BJ (cell line): ENCODE measurements at regions not wholly inside any gene's neighbourhood (a gene's known extent, or its start where the extent isn't known, plus 50 kb on each side); places are given as distances from the start of the nearest gene placed in this dataset.

Source experiments
- CTCF ChIA-PET: fragments of 350-600 bp; formaldehyde crosslinking; extraction: SDS; loops from one replicate; lab custom pipeline; 2021; ENCODE audit warnings: antibody characterized with exemption, inconsistent platforms; lab: Yijun Ruan, JAX
- POLR2A ChIA-PET: fragments of 300-600 bp; sonication (Branson Sonifier 250); formaldehyde crosslinking; extraction: SDS; loops from one replicate; lab custom pipeline; 2021; ENCODE audit warnings: antibody characterized with exemption; lab: Charles Lee
- DNase-seq: peaks from one replicate; pipeline ENCODE4 v3.0.0-alpha.2; 2011; ENCODE audit warnings: low read depth
- H3K27me3 ChIP-seq: 2 replicates; pipeline ENCODE4 v1.6.0; 2011; ENCODE audit warnings: low read length; ENCODE audit not compliant: control insufficient read depth, insufficient read depth
- H3K36me3 ChIP-seq: 2 replicates; pipeline ENCODE4 v1.5.1; 2011; ENCODE audit warnings: low read length; ENCODE audit not compliant: control insufficient read depth, insufficient read depth
- H3K4me3 ChIP-seq: 2 replicates; pipeline ENCODE4 v1.5.1; 2011; ENCODE audit warnings: low read depth, mild to moderate bottlenecking, control low read depth, low read length
- TF ChIP-seq, protein P1 (sequence below): IDR thresholded peaks from 2 replicates; pipeline ENCODE4 v1.5.1; 2011; ENCODE audit warnings: low read depth, mild to moderate bottlenecking, control low read depth, inconsistent platforms, low read length, moderate library complexity; ENCODE audit not compliant: insufficient read depth

DNA sequence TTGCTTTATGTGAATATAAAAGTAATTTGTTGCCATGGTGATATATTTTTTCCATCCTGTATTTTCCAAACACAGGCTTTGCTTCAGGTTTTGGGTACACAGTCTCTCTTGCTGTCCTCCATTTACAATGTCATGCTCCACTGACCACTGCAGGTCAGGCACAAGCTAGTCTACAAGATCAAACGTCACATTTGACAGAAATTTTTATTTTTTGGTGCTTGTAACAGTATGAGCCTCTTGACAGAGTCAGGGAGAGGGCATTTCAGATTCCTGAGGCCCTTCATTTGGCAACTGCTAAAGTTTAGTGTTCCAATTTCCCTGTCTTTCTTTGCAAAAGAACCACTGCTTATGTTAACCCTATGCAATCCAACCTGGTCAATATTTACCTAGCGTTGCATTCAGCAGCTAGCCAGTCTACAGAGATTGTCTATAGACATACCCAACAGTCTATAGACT lies 175.0 kb downstream of the RFC3 start:
- POLR2A ChIA-PET, result interaction anchor here (0.7 kb wide), 1 partner anchor 17 kb away, joined by 7 read pairs; no protein-coding TSS in a partner anchor
- TF ChIP-seq, protein P1, sequence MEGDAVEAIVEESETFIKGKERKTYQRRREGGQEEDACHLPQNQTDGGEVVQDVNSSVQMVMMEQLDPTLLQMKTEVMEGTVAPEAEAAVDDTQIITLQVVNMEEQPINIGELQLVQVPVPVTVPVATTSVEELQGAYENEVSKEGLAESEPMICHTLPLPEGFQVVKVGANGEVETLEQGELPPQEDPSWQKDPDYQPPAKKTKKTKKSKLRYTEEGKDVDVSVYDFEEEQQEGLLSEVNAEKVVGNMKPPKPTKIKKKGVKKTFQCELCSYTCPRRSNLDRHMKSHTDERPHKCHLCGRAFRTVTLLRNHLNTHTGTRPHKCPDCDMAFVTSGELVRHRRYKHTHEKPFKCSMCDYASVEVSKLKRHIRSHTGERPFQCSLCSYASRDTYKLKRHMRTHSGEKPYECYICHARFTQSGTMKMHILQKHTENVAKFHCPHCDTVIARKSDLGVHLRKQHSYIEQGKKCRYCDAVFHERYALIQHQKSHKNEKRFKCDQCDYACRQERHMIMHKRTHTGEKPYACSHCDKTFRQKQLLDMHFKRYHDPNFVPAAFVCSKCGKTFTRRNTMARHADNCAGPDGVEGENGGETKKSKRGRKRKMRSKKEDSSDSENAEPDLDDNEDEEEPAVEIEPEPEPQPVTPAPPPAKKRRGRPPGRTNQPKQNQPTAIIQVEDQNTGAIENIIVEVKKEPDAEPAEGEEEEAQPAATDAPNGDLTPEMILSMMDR, result no peak
- Histone ChIP-seq H3K36me3 (no peaks in the 10 kb centered on the region), H3K27me3 (no peaks in the 10 kb centered on the region), H3K4me3 (no peak overlapping the region)
- CTCF ChIA-PET, result interaction anchor here (0.6 kb wide), 2 partner anchors 745 to 1132 kb away, joined by 3 read pairs; no protein-coding TSS in a partner anchor
- no peak for DNase-seq

DNA sequence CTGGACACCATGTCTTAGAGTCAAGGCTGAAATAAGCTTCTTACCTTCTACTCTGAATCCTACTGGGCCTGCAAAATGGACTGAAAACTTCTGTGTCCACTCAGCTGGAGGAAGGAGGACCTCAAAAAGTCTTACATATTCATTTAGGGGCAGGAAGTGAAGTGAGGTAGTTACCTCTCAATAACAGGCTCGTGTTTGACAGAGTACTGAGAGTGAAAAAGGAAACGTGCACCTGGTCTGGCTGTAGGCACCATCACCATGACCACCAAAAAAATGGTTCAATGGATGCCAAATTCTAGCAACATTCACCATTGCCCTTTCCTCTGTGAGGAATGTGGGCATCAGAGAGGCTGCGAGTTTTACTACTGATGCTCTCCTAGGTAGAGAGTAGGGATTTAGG lies 176.2 kb downstream of the RFC3 start:
- no peak for DNase-seq
- TF ChIP-seq, protein P1, result no peak

DNA sequence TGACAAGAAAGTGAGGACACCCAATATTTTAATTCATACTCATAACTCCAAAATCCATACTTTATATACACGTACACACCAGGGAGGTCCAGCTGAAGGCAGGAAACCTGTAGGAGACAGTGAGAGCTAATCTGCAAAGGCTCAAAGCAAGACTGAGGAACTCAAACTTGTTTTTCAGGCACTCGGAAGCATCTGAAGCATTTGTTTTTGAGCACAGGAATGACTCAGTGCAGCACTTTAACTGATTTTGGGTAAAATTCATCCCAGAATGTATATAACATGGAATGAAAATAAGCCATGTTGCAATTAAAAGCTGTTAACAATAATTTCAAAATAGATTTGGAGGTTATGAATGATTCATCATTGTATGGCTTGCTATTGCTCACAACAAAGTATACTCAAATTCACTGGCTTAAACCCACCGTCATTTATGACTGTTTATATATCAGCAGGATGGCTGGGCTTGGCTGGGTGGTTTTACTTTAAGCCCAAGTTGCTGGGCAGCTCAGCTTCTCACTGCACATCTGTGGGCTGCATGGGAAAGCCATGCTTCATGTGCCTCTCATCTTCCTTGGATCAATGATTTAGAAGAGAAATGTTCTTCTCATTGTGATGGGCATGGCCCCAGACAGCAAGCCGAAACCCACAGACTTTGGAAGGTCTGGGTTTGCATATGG lies 177.0 kb downstream of the RFC3 start:
- no peak overlapping the region for H3K4me3 ChIP-seq
- TF ChIP-seq, protein P1, result no peak
- H3K36me3 ChIP-seq, result no peaks in the 10 kb centered on the region
- no peak for DNase-seq
- CTCF ChIA-PET, result interaction anchor here (2.0 kb wide), 1 partner anchor 10 kb away, joined by 4 read pairs; no protein-coding TSS in a partner anchor
- no peaks in the 10 kb centered on the region for H3K27me3 ChIP-seq
- POLR2A ChIA-PET, result no interaction called here

More for the DNA sequence above, 176.2 kb downstream of the RFC3 start:
- POLR2A ChIA-PET, result no interaction called here
- Histone ChIP-seq H3K36me3 (no peaks in the 10 kb centered on the region), H3K27me3 (no peaks in the 10 kb centered on the region), H3K4me3 (no peak overlapping the region)
- CTCF ChIA-PET, result no interaction called here

DNA sequence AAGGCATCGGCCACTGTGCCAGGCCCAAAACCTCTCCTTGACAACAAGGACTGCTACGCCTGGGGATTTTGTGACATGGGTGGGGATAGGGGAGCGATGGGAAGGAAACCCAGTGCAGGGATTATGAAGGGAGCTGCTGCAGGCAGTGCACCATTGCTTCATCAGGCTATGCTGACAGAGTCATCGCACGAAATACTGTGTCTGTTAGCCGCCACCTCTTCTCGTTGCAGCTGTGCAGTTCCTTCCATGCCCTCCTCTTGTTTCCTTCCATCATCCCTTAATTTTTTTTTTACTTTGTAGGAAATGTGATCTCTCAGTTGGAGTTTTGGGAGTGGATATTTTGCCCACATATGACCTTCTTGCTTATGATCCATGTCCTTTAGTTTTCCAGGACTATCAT lies 178.7 kb downstream of the RFC3 start:
- H3K4me3 ChIP-seq, result no peak overlapping the region
- TF ChIP-seq, protein P1, result no peak
- no peaks in the 10 kb centered on the region for H3K36me3 ChIP-seq
- ChIA-PET POLR2A (no interaction called here), CTCF (interaction anchor here (2.0 kb wide), 1 partner anchor 8 kb away, joined by 4 read pairs; no protein-coding TSS in a partner anchor)
- no peaks in the 10 kb centered on the region for H3K27me3 ChIP-seq
- no peak for DNase-seq

DNA sequence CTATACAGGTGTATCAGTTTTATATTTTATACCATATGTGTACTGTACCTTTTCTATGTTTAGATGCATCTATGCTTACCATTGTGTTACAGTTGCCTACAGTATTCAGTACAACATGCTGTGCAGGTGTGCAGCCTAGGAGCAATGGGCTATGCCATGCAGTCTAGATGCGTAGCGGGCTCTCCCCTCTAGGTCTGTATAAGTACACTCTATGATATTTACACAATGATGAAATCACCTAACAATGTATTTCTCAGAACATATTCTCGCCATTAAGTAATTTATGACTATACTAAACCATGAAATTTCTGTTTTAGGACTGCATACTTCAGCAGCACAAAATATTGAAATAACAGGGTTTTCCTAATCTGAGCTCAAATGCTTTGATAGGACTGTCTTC lies 179.6 kb downstream of the RFC3 start:
- Histone ChIP-seq H3K4me3 (no peak overlapping the region), H3K36me3 (no peaks in the 10 kb centered on the region), H3K27me3 (no peaks in the 10 kb centered on the region)
- ChIA-PET POLR2A (no interaction called here), CTCF (interaction anchor here (1.0 to 1.1 kb wide), 2 partner anchors 10 to 15 kb away, joined by 3 read pairs; no protein-coding TSS in a partner anchor)
- TF ChIP-seq, protein P1, result no peak
- DNase-seq, result no peak
